ENCODE measurements at regions not wholly inside any gene's neighbourhood (a gene's known extent, or its start where the extent isn't known, plus 50 kb on each side); places are given as distances from the start of the nearest gene placed in this dataset.

- TF ChIP-seq PKNOX1 (IDR thresholded peaks at IDR 0.05) (no peak), FOXA1 (IDR thresholded peaks at IDR 0.05) (no peak), FOXM1 (IDR thresholded peaks at IDR 0.05; ENCODE audit: borderline replicate concordance) (no peak), SUZ12 (IDR thresholded peaks at IDR 0.05) (no peak)
Observed at GRCh38 chr18:75635096-75635495, 207.6 kb upstream of the SMIM21 start.
